SK-N-SH treated with all-trans-retinoic acid at 6 μM for 48 hours (cell line): ENCODE measurements at regions not wholly inside any gene's neighbourhood (a gene's known extent, or its start where the extent isn't known, plus 50 kb on each side); places are given as distances from the start of the nearest gene placed in this dataset.

ENCODE experiments used
- ATAC-seq: fragments of 200-7000 bp; cut with Tn5 transposase; 3 replicates; pipeline ENCODE4 v1.9.1; 2020; ENCODE audit warnings: mild to moderate bottlenecking, moderate library complexity
- ARNTL ChIP-seq: fragments of 450-650 bp; formaldehyde crosslinking; IDR thresholded peaks from 2 replicates; pipeline ENCODE4 v1.5.0; 2020; ENCODE audit warnings: low read depth, mild to moderate bottlenecking, moderate library complexity, borderline replicate concordance
- BACH2 ChIP-seq: fragments of 250-450 bp; sonication (Bioruptor Pico); IDR thresholded peaks from 2 replicates; pipeline ENCODE4 v1.9.0; 2021; ENCODE audit warnings: mild to moderate bottlenecking, borderline replicate concordance
- CREB5 ChIP-seq: fragments of 250-450 bp; sonication (Bioruptor Pico); IDR thresholded peaks from 2 replicates; pipeline ENCODE4 v1.5.1; 2020; ENCODE audit warnings: low read depth, mild to moderate bottlenecking, moderate library complexity
- ESRRG ChIP-seq: fragments of 250-450 bp; sonication (Bioruptor Pico); IDR thresholded peaks from 2 replicates; pipeline ENCODE4 v1.6.1; 2021; ENCODE audit warnings: mild to moderate bottlenecking
- GLIS3 ChIP-seq: fragments of 250-450 bp; sonication (Bioruptor Pico); IDR thresholded peaks from 2 replicates; pipeline ENCODE4 v1.5.0; 2020; ENCODE audit warnings: mild to moderate bottlenecking, moderate library complexity
- ISL1 ChIP-seq: fragments of 250-450 bp; sonication (Bioruptor Pico); IDR thresholded peaks from 2 replicates; pipeline ENCODE4 v2.1.2; 2022; ENCODE audit warnings: mild to moderate bottlenecking, moderate library complexity
- OSR1 ChIP-seq: fragments of 250-450 bp; sonication (Bioruptor Pico); IDR thresholded peaks from 2 replicates; pipeline ENCODE4 v1.8.0; 2022; ENCODE audit warnings: moderate library complexity, mild to moderate bottlenecking, inconsistent platforms
- PPARA ChIP-seq: fragments of 250-450 bp; sonication (Bioruptor Pico); IDR thresholded peaks from 2 replicates; pipeline ENCODE4 v1.5.0; 2020; ENCODE audit warnings: mild to moderate bottlenecking, borderline replicate concordance
- RARB ChIP-seq: fragments of 250-450 bp; sonication (Bioruptor Pico); IDR thresholded peaks from 2 replicates; pipeline ENCODE4 v1.8.0; 2021; ENCODE audit warnings: mild to moderate bottlenecking, moderate library complexity
- SNAI2 ChIP-seq: fragments of 250-450 bp; sonication (Bioruptor Pico); IDR thresholded peaks from 2 replicates; pipeline ENCODE4 v1.5.0; 2020; ENCODE audit warnings: mild to moderate bottlenecking, moderate library complexity
- TCF4 ChIP-seq: fragments of 250-450 bp; sonication (Bioruptor Pico); IDR thresholded peaks from 2 replicates; pipeline ENCODE4 v1.8.0; 2021; ENCODE audit warnings: mild to moderate bottlenecking, moderate library complexity, borderline replicate concordance
- TOX ChIP-seq: fragments of 250-450 bp; sonication (Bioruptor Pico); IDR thresholded peaks from 2 replicates; pipeline ENCODE4 v1.8.0; 2021; ENCODE audit warnings: mild to moderate bottlenecking, moderate library complexity, borderline replicate concordance
- TSHZ2 ChIP-seq: fragments of 250-450 bp; sonication (Bioruptor Pico); IDR thresholded peaks from 2 replicates; pipeline ENCODE4 v1.5.0; 2020; ENCODE audit warnings: mild to moderate bottlenecking, moderate library complexity
- ZC3H10 ChIP-seq: fragments of 250-450 bp; sonication (Bioruptor Pico); IDR thresholded peaks from 2 replicates; pipeline ENCODE4 v1.5.1; 2021; ENCODE audit warnings: mild to moderate bottlenecking, moderate library complexity
- ZFP30 ChIP-seq: fragments of 450-650 bp; formaldehyde crosslinking; IDR thresholded peaks from 2 replicates; pipeline ENCODE4 v1.5.0; 2022; ENCODE audit warnings: mild to moderate bottlenecking, moderate library complexity
- ZNF8 ChIP-seq: fragments of 450-650 bp; formaldehyde crosslinking; IDR thresholded peaks from 2 replicates; pipeline ENCODE4 v1.5.0; 2020; ENCODE audit warnings: mild to moderate bottlenecking, moderate library complexity
- TF ChIP-seq, protein P1 (sequence below): fragments of 250-450 bp; sonication (Bioruptor Pico); IDR thresholded peaks from 2 replicates; pipeline ENCODE4 v1.8.0; 2021; ENCODE audit warnings: low read depth, mild to moderate bottlenecking, moderate library complexity, borderline replicate concordance
- TF ChIP-seq, protein P2 (sequence below): fragments of 250-450 bp; sonication (Bioruptor Pico); IDR thresholded peaks from 2 replicates; pipeline ENCODE4 v1.8.0; 2020; ENCODE audit warnings: mild to moderate bottlenecking, moderate library complexity, borderline replicate concordance
- TF ChIP-seq, protein P3 (sequence below): fragments of 250-450 bp; sonication (Bioruptor Pico); IDR thresholded peaks from 2 replicates; pipeline ENCODE4 v1.5.1; 2021; ENCODE audit warnings: mild to moderate bottlenecking, moderate library complexity

DNA sequence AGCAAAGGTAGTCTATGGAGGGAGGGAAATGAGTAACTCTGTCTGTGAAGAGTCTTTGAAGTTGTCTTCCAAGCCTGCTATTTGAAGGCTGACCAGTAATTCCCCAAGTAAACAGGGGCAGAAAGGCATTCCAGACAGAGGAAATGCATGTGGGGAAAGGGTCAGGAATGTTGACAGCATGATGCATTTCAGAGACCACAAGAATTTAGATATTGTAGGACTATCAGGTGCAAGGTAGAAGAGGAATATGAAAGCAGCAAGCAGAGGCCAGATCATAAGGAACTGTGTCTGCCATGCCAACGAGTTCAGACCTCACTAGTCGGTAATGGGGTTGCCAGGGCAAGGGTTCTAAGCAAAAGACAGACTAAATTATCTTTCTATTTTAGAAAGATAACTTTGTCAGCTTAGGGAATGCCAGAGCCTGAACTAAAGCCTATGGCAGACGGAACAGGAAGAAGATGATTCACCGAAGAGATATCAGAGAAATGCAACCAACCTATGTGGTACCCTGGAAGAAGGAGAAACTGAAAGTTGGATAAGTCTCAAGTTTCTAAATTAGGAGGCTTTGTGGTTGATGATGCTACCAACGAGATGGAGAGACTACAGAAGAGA is 327.0 kb upstream of the RORA start:
- TF ChIP-seq CREB5 (CRISPR knock-in tag) (no peak), ISL1 (CRISPR knock-in tag) (0 out of 2 replicates have a peak, but pooled peaks have one; percentile 34)
- TF ChIP-seq, all 23 proteins: peak for 1
- peak; percentile 92 for ATAC-seq

DNA sequence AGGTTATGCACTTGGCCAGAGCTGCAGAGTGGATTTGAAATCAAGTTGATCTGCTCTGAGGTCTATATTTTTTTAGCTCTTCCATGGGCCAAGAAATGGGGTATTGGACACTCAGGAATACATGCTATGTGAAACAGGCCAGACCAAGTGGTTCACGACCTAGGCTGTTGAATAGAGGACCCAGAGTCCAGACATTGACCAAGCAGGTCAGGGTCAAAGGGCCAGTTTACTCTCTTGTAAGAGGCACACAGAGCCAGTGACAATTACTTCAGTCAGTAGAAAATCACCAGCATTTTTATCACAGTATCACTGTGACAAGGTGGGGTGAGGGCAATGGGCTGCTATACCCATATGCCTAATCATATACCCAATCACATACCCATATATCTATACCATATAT is 320.6 kb upstream of the RORA start:
- TF ChIP-seq ISL1 (CRISPR knock-in tag) (no peak), ARNTL (CRISPR knock-in tag) (no peak), OSR1 (CRISPR knock-in tag) (no peak)
- TF ChIP-seq, protein P1, sequence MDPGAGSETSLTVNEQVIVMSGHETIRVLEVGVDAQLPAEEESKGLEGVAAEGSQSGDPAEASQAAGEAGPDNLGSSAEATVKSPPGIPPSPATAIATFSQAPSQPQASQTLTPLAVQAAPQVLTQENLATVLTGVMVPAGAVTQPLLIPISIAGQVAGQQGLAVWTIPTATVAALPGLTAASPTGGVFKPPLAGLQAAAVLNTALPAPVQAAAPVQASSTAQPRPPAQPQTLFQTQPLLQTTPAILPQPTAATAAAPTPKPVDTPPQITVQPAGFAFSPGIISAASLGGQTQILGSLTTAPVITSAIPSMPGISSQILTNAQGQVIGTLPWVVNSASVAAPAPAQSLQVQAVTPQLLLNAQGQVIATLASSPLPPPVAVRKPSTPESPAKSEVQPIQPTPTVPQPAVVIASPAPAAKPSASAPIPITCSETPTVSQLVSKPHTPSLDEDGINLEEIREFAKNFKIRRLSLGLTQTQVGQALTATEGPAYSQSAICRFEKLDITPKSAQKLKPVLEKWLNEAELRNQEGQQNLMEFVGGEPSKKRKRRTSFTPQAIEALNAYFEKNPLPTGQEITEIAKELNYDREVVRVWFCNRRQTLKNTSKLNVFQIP (CRISPR knock-in tag), result no peak
- ATAC-seq, result no peak

GRCh38 chr15:61545763-61546162 is 316.7 kb upstream of the RORA start:
- no peak for TF ChIP-seq TOX
- no peak for TF ChIP-seq PPARA
- no peak for TF ChIP-seq CREB5 (CRISPR knock-in tag)
- no peak for TF ChIP-seq SNAI2 (CRISPR knock-in tag)
- no peak for TF ChIP-seq GLIS3 (CRISPR knock-in tag)
- TF ChIP-seq OSR1 (CRISPR knock-in tag), result no peak
- TF ChIP-seq, protein P1 (CRISPR knock-in tag), result no peak
- no peak for TF ChIP-seq ISL1 (CRISPR knock-in tag)
- TF ChIP-seq BACH2 (CRISPR knock-in tag), result no peak
- TF ChIP-seq ZFP30 (CRISPR knock-in tag), result no peak
- TF ChIP-seq, protein P2, sequence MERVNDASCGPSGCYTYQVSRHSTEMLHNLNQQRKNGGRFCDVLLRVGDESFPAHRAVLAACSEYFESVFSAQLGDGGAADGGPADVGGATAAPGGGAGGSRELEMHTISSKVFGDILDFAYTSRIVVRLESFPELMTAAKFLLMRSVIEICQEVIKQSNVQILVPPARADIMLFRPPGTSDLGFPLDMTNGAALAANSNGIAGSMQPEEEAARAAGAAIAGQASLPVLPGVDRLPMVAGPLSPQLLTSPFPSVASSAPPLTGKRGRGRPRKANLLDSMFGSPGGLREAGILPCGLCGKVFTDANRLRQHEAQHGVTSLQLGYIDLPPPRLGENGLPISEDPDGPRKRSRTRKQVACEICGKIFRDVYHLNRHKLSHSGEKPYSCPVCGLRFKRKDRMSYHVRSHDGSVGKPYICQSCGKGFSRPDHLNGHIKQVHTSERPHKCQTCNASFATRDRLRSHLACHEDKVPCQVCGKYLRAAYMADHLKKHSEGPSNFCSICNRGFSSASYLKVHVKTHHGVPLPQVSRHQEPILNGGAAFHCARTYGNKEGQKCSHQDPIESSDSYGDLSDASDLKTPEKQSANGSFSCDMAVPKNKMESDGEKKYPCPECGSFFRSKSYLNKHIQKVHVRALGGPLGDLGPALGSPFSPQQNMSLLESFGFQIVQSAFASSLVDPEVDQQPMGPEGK (CRISPR knock-in tag), result no peak
- no peak for TF ChIP-seq RARB (CRISPR knock-in tag)
- TF ChIP-seq ESRRG (CRISPR knock-in tag), result no peak
- TF ChIP-seq ARNTL (CRISPR knock-in tag), result no peak
- no peak for TF ChIP-seq TCF4 (CRISPR knock-in tag)
- TF ChIP-seq, protein P3, sequence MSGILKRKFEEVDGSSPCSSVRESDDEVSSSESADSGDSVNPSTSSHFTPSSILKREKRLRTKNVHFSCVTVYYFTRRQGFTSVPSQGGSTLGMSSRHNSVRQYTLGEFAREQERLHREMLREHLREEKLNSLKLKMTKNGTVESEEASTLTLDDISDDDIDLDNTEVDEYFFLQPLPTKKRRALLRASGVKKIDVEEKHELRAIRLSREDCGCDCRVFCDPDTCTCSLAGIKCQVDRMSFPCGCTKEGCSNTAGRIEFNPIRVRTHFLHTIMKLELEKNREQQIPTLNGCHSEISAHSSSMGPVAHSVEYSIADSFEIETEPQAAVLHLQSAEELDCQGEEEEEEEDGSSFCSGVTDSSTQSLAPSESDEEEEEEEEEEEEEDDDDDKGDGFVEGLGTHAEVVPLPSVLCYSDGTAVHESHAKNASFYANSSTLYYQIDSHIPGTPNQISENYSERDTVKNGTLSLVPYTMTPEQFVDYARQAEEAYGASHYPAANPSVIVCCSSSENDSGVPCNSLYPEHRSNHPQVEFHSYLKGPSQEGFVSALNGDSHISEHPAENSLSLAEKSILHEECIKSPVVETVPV (CRISPR knock-in tag), result no peak
- TF ChIP-seq ZNF8 (CRISPR knock-in tag), result no peak
- ATAC-seq, result no peak

- no peak for ATAC-seq
- no peak for TF ChIP-seq ZC3H10
- no peak for TF ChIP-seq TCF4 (CRISPR knock-in tag)
- TF ChIP-seq TSHZ2 (CRISPR knock-in tag), result no peak
- TF ChIP-seq, protein P2 (CRISPR knock-in tag), result no peak
- no peak for TF ChIP-seq TOX
- TF ChIP-seq, protein P3 (CRISPR knock-in tag), result no peak
These were observed 312.4 kb upstream of the RORA start for GRCh38 chr15:61541516-61541915.
